ENCODE measurements at regions not wholly inside any gene's neighbourhood (a gene's known extent, or its start where the extent isn't known, plus 50 kb on each side); places are given as distances from the start of the nearest gene placed in this dataset.

GRCh38 chr12:92044435-92044834 lies 101.2 kb downstream of the BTG1 start:
- Histone ChIP-seq H3K4me3 (ENCODE audit: insufficient read depth, low read length, poor library complexity, severe bottlenecking) (no peak overlapping the region), H3K27ac (ENCODE audit: low read depth, low read length) (no peak overlapping the region), H4K20me1 (ENCODE audit: low read depth, low read length) (no peaks in the 10 kb centered on the region), H3K9ac (ENCODE audit: low read length) (no peak overlapping the region), H3K36me3 (ENCODE audit: low read length) (no peaks in the 10 kb centered on the region), H3K27me3 (ENCODE audit: low read length) (no peaks in the 10 kb centered on the region), H2AFZ (ENCODE audit: low read depth, low read length, severe bottlenecking) (no peak overlapping the region), H3K4me2 (ENCODE audit: low read depth, low read length, poor library complexity, severe bottlenecking) (no peak overlapping the region), H3K79me2 (ENCODE audit: insufficient read depth, low read length) (no peaks in the 10 kb centered on the region), H3K9me2 (replicated peaks; ENCODE audit: insufficient read depth, low read length) (no peaks in the 10 kb centered on the region), H3K9me3 (ENCODE audit: insufficient read depth, low read length) (no peaks in the 10 kb centered on the region), H3F3A (ENCODE audit: insufficient read depth) (no peaks in the 10 kb centered on the region)
- TF ChIP-seq CTCF (IDR thresholded peaks at IDR 0.05; ENCODE audit: insufficient read depth, low read length, poor library complexity, severe bottlenecking) (no peak), EZH2phosphoT487 (conservative IDR thresholded peaks at IDR 0.05; ENCODE audit: low read length) (no peak)

DNA sequence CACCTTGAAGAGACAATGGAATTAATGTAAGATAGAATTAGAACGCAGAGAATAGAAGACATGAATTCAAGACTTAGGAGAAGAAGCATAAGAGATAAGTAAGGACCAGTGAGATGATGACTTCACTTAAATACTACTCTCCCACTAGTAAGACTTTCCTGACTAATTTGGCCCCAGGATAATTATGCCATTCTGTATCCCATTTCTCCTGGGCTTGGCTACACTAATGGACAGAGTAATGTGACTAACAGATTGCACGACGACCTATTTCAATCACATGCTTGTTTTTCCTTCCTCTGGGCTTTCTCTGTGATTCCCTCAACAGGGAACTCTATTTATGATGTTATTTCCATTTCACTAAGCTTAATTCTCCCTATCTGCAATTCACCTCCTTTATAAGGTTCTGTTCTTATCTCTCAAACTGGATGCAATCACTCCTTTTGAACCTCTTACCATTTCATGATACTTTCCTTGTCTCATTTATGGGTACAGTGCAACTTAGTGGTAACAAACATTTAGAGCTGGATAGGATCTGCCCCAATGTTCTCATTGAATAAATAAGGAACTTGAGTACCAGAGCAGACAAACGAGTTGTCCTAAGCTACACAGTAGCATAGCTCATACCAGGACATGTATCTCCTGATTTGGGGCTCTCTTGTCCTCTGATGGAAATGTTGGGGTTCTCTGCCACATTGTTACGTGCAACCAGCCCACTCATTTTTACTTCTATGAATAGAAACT lies 102.7 kb downstream of the BTG1 start:
- Histone ChIP-seq H3K27me3 (ENCODE audit: low read length) (no peaks in the 10 kb centered on the region), H3K4me3 (ENCODE audit: insufficient read depth, low read length, poor library complexity, severe bottlenecking) (no peak overlapping the region), H3K79me2 (ENCODE audit: insufficient read depth, low read length) (no peaks in the 10 kb centered on the region), H3K9ac (ENCODE audit: low read length) (no peak overlapping the region), H4K20me1 (ENCODE audit: low read depth, low read length) (no peaks in the 10 kb centered on the region), H3K4me2 (ENCODE audit: low read depth, low read length, poor library complexity, severe bottlenecking) (no peak overlapping the region), H3K36me3 (ENCODE audit: low read length) (no peaks in the 10 kb centered on the region), H3K9me2 (replicated peaks; ENCODE audit: insufficient read depth, low read length) (no peaks in the 10 kb centered on the region), H3K27ac (ENCODE audit: low read depth, low read length) (no peak overlapping the region), H3K9me3 (ENCODE audit: insufficient read depth, low read length) (no peaks in the 10 kb centered on the region), H3F3A (ENCODE audit: insufficient read depth) (no peaks in the 10 kb centered on the region), H2AFZ (ENCODE audit: low read depth, low read length, severe bottlenecking) (no peak overlapping the region)
- TF ChIP-seq EZH2phosphoT487 (conservative IDR thresholded peaks at IDR 0.05; ENCODE audit: low read length), result no peak
- TF ChIP-seq CTCF (IDR thresholded peaks at IDR 0.05; ENCODE audit: insufficient read depth, low read length, poor library complexity, severe bottlenecking), result no peak

GRCh38 chr12:92041742-92042141 lies 103.9 kb downstream of the BTG1 start:
- Histone ChIP-seq H2AFZ (ENCODE audit: low read depth, low read length, severe bottlenecking) (no peak overlapping the region), H3K79me2 (ENCODE audit: insufficient read depth, low read length) (no peaks in the 10 kb centered on the region), H3K9ac (ENCODE audit: low read length) (no peak overlapping the region), H3K27ac (ENCODE audit: low read depth, low read length) (no peak overlapping the region), H3K9me3 (ENCODE audit: insufficient read depth, low read length) (no peaks in the 10 kb centered on the region), H3F3A (ENCODE audit: insufficient read depth) (no peaks in the 10 kb centered on the region), H3K4me3 (ENCODE audit: insufficient read depth, low read length, poor library complexity, severe bottlenecking) (no peak overlapping the region), H3K27me3 (ENCODE audit: low read length) (no peaks in the 10 kb centered on the region), H3K36me3 (ENCODE audit: low read length) (no peaks in the 10 kb centered on the region), H3K9me2 (replicated peaks; ENCODE audit: insufficient read depth, low read length) (no peaks in the 10 kb centered on the region), H3K4me2 (ENCODE audit: low read depth, low read length, poor library complexity, severe bottlenecking) (no peak overlapping the region), H4K20me1 (ENCODE audit: low read depth, low read length) (no peaks in the 10 kb centered on the region)
- TF ChIP-seq CTCF (IDR thresholded peaks at IDR 0.05; ENCODE audit: insufficient read depth, low read length, poor library complexity, severe bottlenecking) (no peak), EZH2phosphoT487 (conservative IDR thresholded peaks at IDR 0.05; ENCODE audit: low read length) (no peak)

All from SU-DHL-6 (cell line).